Trophoblast cell (in vitro differentiated cells and primary cell): ENCODE measurements at regions not wholly inside any gene's neighbourhood (a gene's known extent, or its start where the extent isn't known, plus 50 kb on each side); places are given as distances from the start of the nearest gene placed in this dataset.

Source experiments
- DNase-seq, 2 donors: peaks; one replicate each; pipeline ENCODE4 v3.0.0-alpha.2; 2016
- H2AFZ ChIP-seq: 2 replicates; pipeline ENCODE4 v1.6.1; 2013; ENCODE audit warnings: low read length, moderate library complexity, mild to moderate bottlenecking; ENCODE audit not compliant: insufficient read depth, poor library complexity
- H2AK5ac ChIP-seq: 2 replicates; pipeline ENCODE4 v1.6.1; 2013; ENCODE audit warnings: mild to moderate bottlenecking, low read length
- H2BK120ac ChIP-seq: 2 replicates; pipeline ENCODE4 v1.6.1; 2013; ENCODE audit warnings: low read length, mild to moderate bottlenecking, moderate library complexity; ENCODE audit not compliant: insufficient read depth, poor library complexity
- H2BK12ac ChIP-seq: 2 replicates; pipeline ENCODE4 v1.6.1; 2013; ENCODE audit warnings: mild to moderate bottlenecking, low read length, moderate library complexity
- H2BK5ac ChIP-seq: 2 replicates; pipeline ENCODE4 v1.6.1; 2013; ENCODE audit warnings: low read length, low read depth, moderate library complexity, mild to moderate bottlenecking; ENCODE audit not compliant: poor library complexity
- H3K14ac ChIP-seq: 2 replicates; pipeline ENCODE4 v1.6.1; 2013; ENCODE audit warnings: mild to moderate bottlenecking, low read length
- H3K18ac ChIP-seq: 2 replicates; pipeline ENCODE4 v1.6.1; 2013; ENCODE audit warnings: mild to moderate bottlenecking, low read length
- H3K23ac ChIP-seq: 2 replicates; pipeline ENCODE4 v1.6.1; 2013; ENCODE audit warnings: low read length
- H3K27ac ChIP-seq: 2 replicates; pipeline ENCODE4 v1.5.1; 2013; ENCODE audit warnings: low read depth, mild to moderate bottlenecking, inconsistent platforms, low read length, moderate library complexity
- H3K27me3 ChIP-seq: 2 replicates; pipeline ENCODE4 v1.6.1; 2013; ENCODE audit warnings: inconsistent platforms, mild to moderate bottlenecking, low read length, moderate library complexity; ENCODE audit not compliant: insufficient read depth
- H3K36me3 ChIP-seq, 2 experiments: 1 replicate in 1 of 2; 2 replicates in 1 of 2; pipeline ENCODE4 v1.6.1; 2013; ENCODE audit warnings: low read length in 2 of 2, mild to moderate bottlenecking in 2 of 2, moderate library complexity in 1 of 2; ENCODE audit not compliant: insufficient read depth in 2 of 2, control insufficient read depth in 1 of 2
- H3K4ac ChIP-seq: 2 replicates; pipeline ENCODE4 v1.6.1; 2013; ENCODE audit warnings: low read depth, mild to moderate bottlenecking, low read length, moderate library complexity
- H3K4me1 ChIP-seq, 2 experiments: 1 replicate in 1 of 2; 2 replicates in 1 of 2; pipeline ENCODE4 v1.6.1; 2013; ENCODE audit warnings: low read length in 2 of 2, mild to moderate bottlenecking in 2 of 2, moderate library complexity in 1 of 2; ENCODE audit not compliant: insufficient read depth in 2 of 2, control insufficient read depth in 1 of 2
- H3K4me2 ChIP-seq: 2 replicates; pipeline ENCODE4 v1.6.1; 2013; ENCODE audit warnings: inconsistent platforms, mild to moderate bottlenecking, low read length, moderate library complexity
- H3K4me3 ChIP-seq: 2 replicates; pipeline ENCODE4 v1.5.1; 2013; ENCODE audit warnings: mild to moderate bottlenecking, low read depth, low read length, inconsistent platforms
- H3K79me1 ChIP-seq: one replicate; pipeline ENCODE4 v1.6.1; 2013; ENCODE audit warnings: low read length
- H3K79me2 ChIP-seq: 2 replicates; pipeline ENCODE4 v1.6.1; 2013; ENCODE audit warnings: low read length, mild to moderate bottlenecking; ENCODE audit not compliant: control insufficient read depth, insufficient read depth, poor library complexity
- H3K9ac ChIP-seq: 2 replicates; pipeline ENCODE4 v1.6.1; 2013; ENCODE audit warnings: mild to moderate bottlenecking, low read length
- H3K9me3 ChIP-seq: 2 replicates; pipeline ENCODE4 v1.6.1; 2013; ENCODE audit warnings: low read depth, mild to moderate bottlenecking, control low read depth, inconsistent platforms, low read length; ENCODE audit not compliant: insufficient read depth
- H4K12ac ChIP-seq: 2 replicates; pipeline ENCODE4 v1.6.1; 2013; ENCODE audit warnings: low read depth, mild to moderate bottlenecking, low read length, moderate library complexity
- H4K8ac ChIP-seq: 2 replicates; pipeline ENCODE4 v1.6.1; 2013; ENCODE audit warnings: low read depth, mild to moderate bottlenecking, low read length, moderate library complexity
- H4K91ac ChIP-seq: one replicate; pipeline ENCODE4 v1.6.1; 2013; ENCODE audit warnings: low read depth, mild to moderate bottlenecking, low read length, moderate library complexity
- WGBS: extraction: QIAGEN DNeasy Blood & Tissue Kit; methylation state at CpG from one replicate; pipeline ENCODE4 v1.1.7; 2013; ENCODE audit warnings: missing lambda C conversion rate; ENCODE audit not compliant: insufficient read length, insufficient coverage; ENCODE audit errors: extremely low coverage; 5-methylcytosine and 5-hydroxymethylcytosine counted together

- Histone ChIP-seq H2AFZ (no peak overlapping the region), H2BK12ac (no peak overlapping the region), H2BK120ac (no peak overlapping the region), H4K91ac (no peak overlapping the region), H3K23ac (no peak overlapping the region), H3K14ac (no peak overlapping the region), H3K18ac (no peak overlapping the region), H3K9me3 (no peaks in the 10 kb centered on the region), H2AK5ac (no peak overlapping the region), H2BK5ac (no peak overlapping the region), H3K79me2 (no peaks in the 10 kb centered on the region), H4K12ac (no peak overlapping the region), H3K36me3 (no peaks in the 10 kb centered on the region), H3K4me1 (peaks cover 6 to 12% of the 10 kb centered on the region in 2 experiments), H4K8ac (no peak overlapping the region), H3K9ac (no peak overlapping the region), H3K4me2 (no peak overlapping the region), H3K4me3 (no peak overlapping the region), H3K4ac (no peak overlapping the region), H3K27me3 (no peaks in the 10 kb centered on the region), H3K79me1 (no peaks in the 10 kb centered on the region), H3K27ac (no peak overlapping the region)
- no peak for DNase-seq
- no CpG with 5 or more reads among the region's 18 CpGs for WGBS
Observed at GRCh38 chr6:168152306-168152963, 73.4 kb upstream of the FRMD1 start.

- Histone ChIP-seq H3K4ac (no peak overlapping the region), H3K4me2 (no peak overlapping the region), H3K23ac (no peak overlapping the region), H2BK12ac (no peak overlapping the region), H3K79me2 (no peaks in the 10 kb centered on the region), H2BK120ac (no peak overlapping the region), H3K18ac (no peak overlapping the region), H3K4me1 (peaks cover 3 to 5% of the 10 kb centered on the region in 2 experiments), H3K27ac (no peak overlapping the region), H3K36me3 (no peaks in the 10 kb centered on the region), H3K27me3 (no peaks in the 10 kb centered on the region), H2BK5ac (no peak overlapping the region), H3K9ac (no peak overlapping the region), H3K79me1 (no peaks in the 10 kb centered on the region), H2AFZ (no peak overlapping the region), H4K91ac (peak overlapping the region; percentile 18), H4K12ac (no peak overlapping the region), H3K14ac (no peak overlapping the region), H3K4me3 (no peak overlapping the region), H3K9me3 (no peaks in the 10 kb centered on the region), H4K8ac (no peak overlapping the region), H2AK5ac (peak overlapping the region; percentile 65)
- WGBS: no CpG with 5 or more reads among the region's 28 CpGs
- no peak for DNase-seq
Observed at GRCh38 chr6:168150551-168151320, 71.7 kb upstream of the FRMD1 start.

GRCh38 chr6:168149015-168149414, 70.0 kb upstream of the FRMD1 start:
- Histone ChIP-seq H3K18ac (no peak overlapping the region), H4K91ac (no peak overlapping the region), H3K36me3 (no peaks in the 10 kb centered on the region), H2BK120ac (no peak overlapping the region), H2BK12ac (no peak overlapping the region), H3K4me2 (no peak overlapping the region), H4K12ac (no peak overlapping the region), H4K8ac (no peak overlapping the region), H3K4me3 (no peak overlapping the region), H3K4me1 (no peaks in the 10 kb centered on the region), H2AK5ac (no peak overlapping the region), H3K79me2 (no peaks in the 10 kb centered on the region), H3K9me3 (no peaks in the 10 kb centered on the region), H3K9ac (no peak overlapping the region), H3K27me3 (no peaks in the 10 kb centered on the region), H3K27ac (no peak overlapping the region), H3K79me1 (no peaks in the 10 kb centered on the region), H2BK5ac (no peak overlapping the region), H3K14ac (no peak overlapping the region), H3K23ac (no peak overlapping the region), H2AFZ (no peak overlapping the region), H3K4ac (no peak overlapping the region)
- no peak for DNase-seq
- WGBS: no CpG with 5 or more reads among the region's 14 CpGs

GRCh38 chr6:168148231-168148849, 69.3 kb upstream of the FRMD1 start:
- Histone ChIP-seq H3K14ac (no peak overlapping the region), H3K4me3 (no peak overlapping the region), H3K9me3 (no peaks in the 10 kb centered on the region), H2AK5ac (no peak overlapping the region), H3K23ac (peak overlapping the region; percentile 2), H3K79me2 (no peaks in the 10 kb centered on the region), H2BK12ac (no peak overlapping the region), H2BK5ac (no peak overlapping the region), H2AFZ (no peak overlapping the region), H3K79me1 (no peaks in the 10 kb centered on the region), H3K4ac (no peak overlapping the region), H3K36me3 (no peaks in the 10 kb centered on the region), H3K4me2 (no peak overlapping the region), H3K4me1 (no peaks in the 10 kb centered on the region), H3K18ac (no peak overlapping the region), H4K8ac (no peak overlapping the region), H4K91ac (no peak overlapping the region), H2BK120ac (no peak overlapping the region), H3K27me3 (no peaks in the 10 kb centered on the region), H3K9ac (no peak overlapping the region), H3K27ac (no peak overlapping the region), H4K12ac (no peak overlapping the region)
- no CpG with 5 or more reads among the region's 14 CpGs for WGBS
- DNase-seq: no peak
